ENCODE measurements at regions not wholly inside any gene's neighbourhood (a gene's known extent, or its start where the extent isn't known, plus 50 kb on each side); places are given as distances from the start of the nearest gene placed in this dataset.

- no peak for DNase-seq
Measured at GRCh38 chr3:10585945-10586344, 80.6 kb upstream of the ATP2B2 start.

- no peak for DNase-seq
Measured at GRCh38 chr3:10594915-10595314, 89.5 kb upstream of the ATP2B2 start.

GRCh38 chr3:10596746-10597448 is 91.5 kb upstream of the ATP2B2 start:
- DNase-seq, result no peak

- no peak for DNase-seq
Measured at GRCh38 chr3:10597733-10598132, 92.3 kb upstream of the ATP2B2 start.

GRCh38 chr3:10599017-10599416 is 93.6 kb upstream of the ATP2B2 start:
- no peak for DNase-seq

- DNase-seq, result no peak
Measured at GRCh38 chr3:10599444-10599843, 94.1 kb upstream of the ATP2B2 start.

- DNase-seq, result no peak
Measured at GRCh38 chr3:10600296-10600714, 94.9 kb upstream of the ATP2B2 start.

- DNase-seq, result no peak
Measured at GRCh38 chr3:10600726-10601125, 95.3 kb upstream of the ATP2B2 start.

- DNase-seq, result no peak
Measured at GRCh38 chr3:10601151-10601856, 95.9 kb upstream of the ATP2B2 start.

GRCh38 chr3:10601857-10602230 is 96.5 kb upstream of the ATP2B2 start:
- no peak for DNase-seq

GRCh38 chr3:10602271-10602670 is 96.9 kb upstream of the ATP2B2 start:
- no peak for DNase-seq

GRCh38 chr3:10602769-10603768 is 97.7 kb upstream of the ATP2B2 start:
- DNase-seq, result no peak

- no peak for DNase-seq
Measured at GRCh38 chr3:10609134-10609533, 103.7 kb upstream of the ATP2B2 start.

- DNase-seq, result peak in 1 of 2 experiments; percentile 14
Measured at GRCh38 chr3:10614168-10614567, 108.8 kb upstream of the ATP2B2 start.

GRCh38 chr3:10615715-10616114 is 110.3 kb upstream of the ATP2B2 start:
- DNase-seq, result no peak

GRCh38 chr3:10616321-10616720 is 110.9 kb upstream of the ATP2B2 start:
- DNase-seq, result no peak

- no peak for DNase-seq
Measured at GRCh38 chr3:10619989-10620832, 114.8 kb upstream of the ATP2B2 start.

- no peak for DNase-seq
Measured at GRCh38 chr3:10620833-10621082, 115.4 kb upstream of the ATP2B2 start.

GRCh38 chr3:10623578-10624275 is 118.3 kb upstream of the ATP2B2 start:
- DNase-seq, result no peak

GRCh38 chr3:10625323-10625722 is 119.9 kb upstream of the ATP2B2 start:
- no peak for DNase-seq

GRCh38 chr3:10627884-10628572 is 122.6 kb upstream of the ATP2B2 start:
- no peak for DNase-seq

Measured in NCI-H2081 (cell line).